ENCODE measurements at regions not wholly inside any gene's neighbourhood (a gene's known extent, or its start where the extent isn't known, plus 50 kb on each side); places are given as distances from the start of the nearest gene placed in this dataset.
"Not testable (repeated sequence)": the region's sequence is repeated elsewhere in the genome, so short reads cannot be mapped to it uniquely, and the experiment has no call there.

GRCh38 chr3:168975576-168975975, 687.9 kb downstream of the MECOM start:
- no peak for DNase-seq (ENCODE audit: low read depth)

DNA sequence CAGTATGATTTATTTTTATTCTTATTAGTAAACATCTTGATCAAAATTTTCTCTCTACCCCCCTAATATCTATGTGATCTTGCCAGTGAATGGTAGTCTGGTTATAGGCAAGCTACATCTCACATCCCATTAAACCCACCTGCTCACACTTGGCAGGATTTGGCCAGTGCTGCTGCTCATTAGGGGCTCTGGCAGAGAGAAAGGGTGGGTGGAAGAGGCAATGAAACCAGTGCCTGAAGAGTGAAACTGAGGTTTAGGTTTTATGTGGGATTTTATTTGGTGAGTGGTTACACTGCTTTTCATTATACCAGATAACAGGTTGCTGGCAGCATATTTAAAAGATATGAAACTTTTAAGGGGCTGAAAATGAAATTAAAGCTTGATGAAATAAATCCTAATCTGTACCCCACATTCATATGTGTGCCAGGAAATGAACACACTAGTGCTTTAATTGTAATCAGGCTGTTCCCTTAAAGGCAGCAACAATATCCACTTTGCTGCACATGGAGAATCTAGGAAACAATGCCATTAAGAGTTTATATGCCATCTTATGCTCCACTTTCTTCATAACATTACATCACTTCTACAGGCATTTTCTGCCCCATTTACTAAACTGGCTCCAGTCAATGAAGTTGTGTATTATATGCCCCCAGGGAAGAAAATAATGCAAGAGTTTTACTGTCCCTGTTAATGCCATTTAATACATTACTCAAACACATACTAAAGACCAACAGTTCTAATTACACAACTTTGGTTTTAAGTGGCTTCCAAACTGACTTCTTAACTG, 688.7 kb downstream of the MECOM start:
- no peak for DNase-seq (ENCODE audit: low read depth)

DNA sequence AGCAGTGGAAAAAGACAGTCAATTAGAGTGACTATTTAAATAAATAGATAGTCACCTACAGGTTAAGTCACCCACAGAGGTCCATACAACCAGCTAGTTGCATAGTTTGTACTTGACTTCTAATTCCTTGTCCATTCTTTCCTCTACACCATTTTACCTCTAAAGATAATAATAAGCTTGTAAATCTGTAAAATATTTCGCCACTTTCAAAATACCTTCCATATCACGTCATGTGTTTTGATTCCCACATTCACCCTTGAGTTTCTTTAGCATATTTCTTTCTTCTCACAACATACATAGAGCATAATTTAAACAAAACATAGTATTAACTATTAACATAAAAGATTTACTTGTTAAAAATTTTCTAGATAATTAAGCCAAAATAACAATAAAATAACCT, 689.6 kb downstream of the MECOM start:
- DNase-seq (ENCODE audit: low read depth): no peak

- DNase-seq (ENCODE audit: low read depth): no peak
Measured at GRCh38 chr3:168973206-168973605, 690.3 kb downstream of the MECOM start.

DNA sequence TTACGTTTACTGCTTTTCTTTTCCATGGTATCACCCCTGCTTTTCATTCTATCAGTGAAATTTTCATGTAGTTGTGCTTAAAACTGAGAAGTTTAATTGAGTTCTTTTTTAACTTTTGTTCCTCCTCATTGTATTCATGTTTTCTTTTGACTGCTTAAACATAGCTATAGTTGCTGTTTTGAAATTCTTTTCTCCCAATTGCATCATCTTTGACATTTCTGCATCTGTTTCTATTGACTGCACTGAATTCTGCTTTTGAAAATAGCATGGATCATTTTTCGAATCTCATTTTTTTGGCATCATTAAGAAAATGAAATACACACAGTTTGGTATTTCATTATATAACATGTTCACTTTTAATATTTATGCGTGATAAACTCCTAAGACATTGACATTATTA, 694.9 kb downstream of the MECOM start:
- no peak for DNase-seq (ENCODE audit: low read depth)

DNA sequence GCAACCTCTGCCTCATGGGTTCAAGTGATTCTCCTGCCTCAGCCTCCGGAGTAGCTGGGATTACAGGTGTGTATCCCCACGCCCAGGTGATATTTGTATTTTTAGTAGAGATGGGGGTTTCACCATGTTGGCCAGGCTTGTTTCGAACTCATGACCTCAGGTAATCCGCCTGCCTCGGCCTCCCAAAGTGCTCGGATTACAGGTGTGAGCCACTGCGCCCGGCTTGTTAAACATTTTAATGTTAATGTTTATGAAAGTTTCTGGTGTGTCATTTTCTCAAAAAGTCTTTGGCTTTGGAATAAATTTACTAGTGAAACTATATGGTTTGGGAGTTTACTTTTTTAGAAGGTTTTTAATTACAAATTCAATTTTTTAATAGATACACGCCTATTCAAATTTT, 698.8 kb downstream of the MECOM start:
- no peak for DNase-seq (ENCODE audit: low read depth)

DNA sequence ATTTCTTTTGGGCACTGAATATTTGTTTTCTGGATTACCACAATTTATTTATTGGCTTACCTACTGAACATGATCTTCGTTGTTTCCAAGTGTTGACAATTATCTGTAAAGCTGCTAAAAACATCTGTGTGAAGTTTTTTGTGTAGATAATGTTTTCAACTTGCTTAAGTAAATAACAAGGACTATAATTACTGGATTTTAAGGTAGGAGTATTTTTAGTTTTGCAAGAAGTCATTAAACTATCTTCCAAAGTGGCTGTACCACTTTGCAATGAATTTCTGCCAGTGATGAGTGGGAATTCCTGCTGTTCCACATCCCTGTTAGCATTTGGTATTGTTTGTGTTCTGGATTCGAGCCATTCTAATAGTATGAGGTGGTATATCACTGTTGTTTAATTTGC, 702.2 kb downstream of the MECOM start:
- no peak for DNase-seq (ENCODE audit: low read depth)

DNA sequence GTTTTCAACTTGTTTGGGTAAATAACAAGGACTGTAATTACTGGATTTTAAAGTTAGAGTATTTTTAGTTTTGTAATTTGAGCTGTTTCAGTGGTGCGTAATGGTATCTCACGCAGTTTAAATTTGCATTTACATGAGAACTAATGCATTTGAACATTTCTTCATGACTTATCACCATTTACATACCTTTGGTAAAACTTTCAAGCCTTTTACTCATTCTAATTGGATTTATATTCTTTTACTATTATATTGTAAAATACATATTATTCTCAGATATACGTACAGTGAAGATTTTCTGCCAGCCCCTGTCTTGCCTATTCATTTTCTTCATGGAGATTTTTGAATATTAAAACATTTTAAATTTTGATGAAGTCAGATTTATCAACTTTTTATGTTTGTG, 703.8 kb downstream of the MECOM start:
- DNase-seq (ENCODE audit: low read depth): no peak

DNA sequence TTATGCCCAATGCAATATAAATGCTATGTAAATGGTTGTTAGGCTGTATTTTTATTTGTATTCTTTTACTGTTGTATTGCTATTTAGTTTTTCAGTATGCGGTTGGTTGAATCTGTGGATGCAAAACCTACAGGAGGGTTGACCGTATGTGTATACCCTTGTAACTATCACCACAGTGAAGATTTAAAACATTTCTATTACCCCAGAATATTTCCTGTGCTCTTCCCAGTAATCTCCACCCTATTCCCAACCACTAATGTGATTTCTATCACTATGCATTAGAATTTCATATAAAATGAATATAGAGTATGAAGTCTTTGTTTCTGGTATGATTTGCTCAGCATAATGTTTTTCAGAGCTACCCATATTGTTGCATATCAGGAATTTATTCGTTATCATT, 705.0 kb downstream of the MECOM start:
- DNase-seq (ENCODE audit: low read depth): no peak

GRCh38 chr3:168956076-168956475, 707.4 kb downstream of the MECOM start:
- no peak for DNase-seq (ENCODE audit: low read depth)

DNA sequence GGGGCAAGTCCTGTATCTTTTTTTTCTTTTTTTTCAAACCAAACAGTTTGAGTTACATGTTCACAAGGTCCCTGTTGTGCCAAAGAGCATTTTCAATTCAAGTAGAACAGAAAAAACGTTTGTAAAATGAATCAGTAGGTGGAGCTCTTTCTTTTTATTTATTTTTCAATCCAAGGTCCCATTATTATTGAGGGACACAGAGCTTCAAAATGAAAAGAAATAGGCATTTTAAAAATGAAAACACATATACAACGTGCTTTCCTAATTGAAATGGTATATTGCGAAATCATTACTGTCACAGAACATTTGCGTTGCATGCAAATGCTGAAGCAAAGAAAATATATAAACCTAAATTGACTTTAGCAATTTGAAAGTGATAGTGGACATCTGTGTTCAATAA, 711.0 kb downstream of the MECOM start:
- DNase-seq (ENCODE audit: low read depth): peak; percentile 50

DNA sequence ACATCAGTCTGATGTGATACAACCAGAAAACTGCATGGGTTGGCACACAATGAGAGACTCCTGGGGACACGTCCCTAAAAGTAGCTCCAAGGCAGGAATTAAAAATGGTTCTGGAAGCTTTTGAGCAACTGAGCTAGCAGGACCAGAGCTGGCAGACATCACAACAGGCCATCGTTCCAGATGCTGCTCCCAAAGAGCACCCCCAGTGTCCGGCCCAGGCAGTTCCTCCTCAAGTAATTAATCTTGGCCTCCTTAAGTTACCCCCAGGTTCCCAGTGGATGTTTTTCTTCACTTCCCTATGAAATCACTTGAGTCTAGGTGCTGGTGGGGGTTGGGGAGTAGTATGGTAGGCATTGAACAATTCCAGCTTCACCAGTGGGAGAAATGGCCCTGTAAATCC, 711.6 kb downstream of the MECOM start:
- DNase-seq (ENCODE audit: low read depth): peak; percentile 10

DNA sequence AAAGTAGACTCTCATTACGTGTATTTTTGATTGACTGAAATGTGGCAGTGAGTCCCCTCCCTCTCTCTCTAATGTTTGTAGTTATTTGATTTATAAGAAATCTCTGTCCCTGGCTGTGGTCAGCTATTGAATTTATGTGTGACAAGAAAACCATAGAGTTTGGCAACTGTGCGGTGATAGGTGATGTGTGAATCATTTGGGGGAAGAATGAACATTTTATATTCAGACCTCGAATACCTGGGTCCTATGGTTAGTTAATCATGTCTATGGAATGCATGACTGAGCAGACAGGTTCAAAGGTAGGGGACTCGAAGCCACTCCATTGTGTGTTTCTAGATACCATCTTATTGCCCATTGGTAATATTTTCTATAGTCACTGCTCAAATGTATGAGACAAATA, 712.1 kb downstream of the MECOM start:
- no peak for DNase-seq (ENCODE audit: low read depth)

DNA sequence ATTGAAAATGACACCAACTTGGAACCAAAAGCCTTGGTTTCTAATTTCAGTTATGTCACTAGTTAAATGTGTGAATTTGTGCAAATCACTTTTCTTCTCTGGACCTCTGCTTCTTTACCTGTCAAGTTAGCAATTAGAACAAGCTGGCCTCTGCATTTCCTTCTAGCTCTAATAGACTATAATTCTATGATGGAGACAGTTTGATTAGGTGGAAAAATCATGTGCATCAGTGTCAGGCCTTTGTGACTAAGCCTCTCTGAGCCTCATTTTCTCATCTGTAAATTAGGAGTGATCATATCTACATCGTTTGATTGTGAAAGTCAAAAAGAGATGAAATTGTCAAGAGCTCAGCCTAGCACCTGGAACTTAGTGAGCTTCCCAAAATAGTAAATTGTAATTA, 712.9 kb downstream of the MECOM start:
- no peak for DNase-seq (ENCODE audit: low read depth)

GRCh38 chr3:168939651-168940238, 723.8 kb downstream of the MECOM start:
- no peak for DNase-seq (ENCODE audit: low read depth)

- peak; percentile 32 for DNase-seq (ENCODE audit: low read depth)
Measured at GRCh38 chr3:168933614-168934013, 729.9 kb downstream of the MECOM start.

DNA sequence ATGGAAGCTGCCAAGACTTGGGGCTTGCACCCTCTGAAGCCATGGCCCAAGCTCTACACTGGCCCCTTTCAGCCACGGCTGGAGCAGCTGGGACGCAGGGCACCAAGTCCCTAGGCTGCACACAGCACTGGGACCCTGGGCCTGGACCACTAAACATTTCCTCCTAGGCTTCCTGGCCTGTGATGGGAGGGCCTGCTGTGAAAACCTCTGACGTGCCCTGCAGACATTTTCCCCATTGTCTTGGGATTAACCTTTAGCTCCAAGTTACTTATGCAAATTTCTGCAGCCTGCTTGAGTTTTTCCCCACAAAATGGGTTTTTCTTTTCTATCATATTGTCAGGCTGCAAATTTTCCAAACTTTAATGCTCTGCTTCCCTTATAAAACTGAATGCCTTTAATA, 733.5 kb downstream of the MECOM start:
- DNase-seq (ENCODE audit: low read depth): not testable (repeated sequence)

- DNase-seq (ENCODE audit: low read depth): no peak
Measured at GRCh38 chr3:168926426-168926825, 737.1 kb downstream of the MECOM start.

DNA sequence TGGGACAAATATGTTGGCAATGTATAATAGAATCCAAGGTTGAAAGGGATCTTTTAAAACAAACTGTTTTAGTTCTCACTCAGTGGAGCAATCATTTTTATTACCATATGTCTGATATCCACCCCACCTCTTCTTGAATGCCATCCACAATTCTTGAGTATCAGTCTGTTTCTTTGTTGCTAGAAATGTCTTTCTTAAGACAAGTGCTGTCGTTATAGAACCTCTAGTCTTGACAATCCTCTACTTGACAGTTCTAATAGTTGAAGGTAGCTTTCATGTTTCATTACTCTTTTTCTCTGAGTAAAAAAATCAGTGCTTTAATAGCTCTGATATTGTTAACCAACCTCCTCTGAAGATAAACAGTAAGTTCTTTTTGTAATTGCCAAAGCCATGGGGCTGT, 737.9 kb downstream of the MECOM start:
- no peak for DNase-seq (ENCODE audit: low read depth)

DNA sequence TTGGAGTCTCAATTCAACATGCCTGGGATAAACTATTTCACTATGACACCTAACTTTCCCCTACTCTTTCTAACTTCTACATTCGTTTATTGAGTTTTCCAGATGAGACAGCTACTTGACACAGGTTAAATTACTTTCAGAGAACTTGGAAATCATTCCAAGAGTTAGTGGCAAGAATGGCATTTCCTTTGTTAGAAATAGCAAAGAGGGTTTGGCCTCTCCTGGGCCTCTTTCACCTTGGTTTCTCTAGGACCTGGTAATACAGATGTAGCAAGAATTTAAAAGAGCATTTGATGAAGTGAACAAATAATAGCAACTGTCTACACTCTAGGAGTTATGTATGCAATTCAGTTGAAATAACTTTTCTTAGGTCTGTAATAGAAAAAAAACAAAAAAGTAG, 748.9 kb downstream of the MECOM start:
- peak; percentile 15 for DNase-seq (ENCODE audit: low read depth)

GRCh38 chr3:168909260-168909659, 754.3 kb downstream of the MECOM start:
- DNase-seq (ENCODE audit: low read depth): no peak

GRCh38 chr3:168895419-168895818, 768.1 kb downstream of the MECOM start:
- DNase-seq (ENCODE audit: low read depth): no peak

DNA sequence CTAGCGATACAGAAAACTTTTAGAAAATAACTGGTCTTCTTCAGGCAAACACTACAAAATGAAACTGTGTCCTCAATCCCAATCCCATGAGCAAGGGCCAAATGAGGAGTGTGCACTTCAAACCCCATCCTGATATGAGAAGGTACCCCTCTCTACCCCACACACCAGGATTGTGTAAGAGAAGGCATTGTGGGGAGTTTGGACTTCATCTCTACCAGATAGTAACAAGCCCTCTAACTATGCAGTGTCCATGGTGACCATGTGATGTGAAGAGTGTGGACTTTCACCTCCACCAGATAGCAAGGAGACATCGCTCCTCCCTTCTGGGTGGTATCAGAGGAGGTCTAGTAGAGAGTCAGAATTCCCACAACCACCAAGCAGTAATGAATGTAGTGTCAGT, 769.3 kb downstream of the MECOM start:
- DNase-seq (ENCODE audit: low read depth): no peak

- DNase-seq (ENCODE audit: low read depth): no peak
Measured at GRCh38 chr3:168889666-168890065, 773.8 kb downstream of the MECOM start.
